Activated T-helper 1 cell treated with anti-CD3 and anti-CD28 coated beads, Interleukin-2, amount 50 U/mL, for 16 hours (primary cell): ENCODE measurements at regions not wholly inside any gene's neighbourhood (a gene's known extent, or its start where the extent isn't known, plus 50 kb on each side); places are given as distances from the start of the nearest gene placed in this dataset.
"Not testable (repeated sequence)": the region's sequence is repeated elsewhere in the genome, so short reads cannot be mapped to it uniquely, and the experiment has no call there.

Experiments
- DNase-seq, 2 donors: peaks; one replicate each; pipeline ENCODE4 v3.0.0-alpha.2; 2020; ENCODE audit warnings: low read depth in 1 of 2, low spot score in 1 of 2

DNA sequence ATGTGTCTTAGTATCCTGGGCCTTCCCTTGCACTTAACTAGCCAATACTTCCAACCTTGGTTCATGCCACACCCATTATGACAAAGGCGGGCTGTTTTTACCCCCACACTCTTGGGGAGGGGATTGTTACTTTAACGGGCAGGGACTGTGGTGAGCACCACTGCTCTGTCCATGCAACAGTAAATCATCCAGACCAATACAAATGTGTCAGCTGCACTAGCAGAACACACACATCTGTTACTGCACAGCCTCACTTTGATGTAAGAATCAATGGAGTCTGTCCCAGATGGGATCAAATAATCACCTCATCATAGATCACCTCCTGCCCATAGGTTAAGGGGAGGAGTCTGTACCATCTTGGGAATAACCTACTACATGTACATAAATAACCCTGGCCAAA is 58.1 kb downstream of the NPAP1 start:
- no peak for DNase-seq

DNA sequence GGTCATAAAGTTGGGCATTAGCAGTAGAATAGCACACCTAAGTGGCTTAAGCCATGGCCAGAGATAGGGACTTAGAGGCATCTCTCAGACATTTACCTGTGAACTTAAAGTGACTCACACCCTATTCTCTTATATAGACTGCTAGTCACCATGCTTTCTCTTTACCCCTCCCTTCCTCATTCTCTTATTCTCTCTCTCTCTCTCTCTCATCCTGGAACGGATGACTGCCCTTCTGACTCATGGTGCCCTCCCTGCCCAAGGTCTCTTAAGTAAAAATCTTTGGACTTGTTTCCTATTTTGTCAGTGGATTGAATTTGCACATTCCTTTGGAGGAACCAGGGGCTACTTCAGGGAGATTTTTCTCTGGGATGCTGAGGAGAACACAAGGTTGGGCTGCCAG is 58.8 kb downstream of the NPAP1 start:
- DNase-seq, result no peak

DNA sequence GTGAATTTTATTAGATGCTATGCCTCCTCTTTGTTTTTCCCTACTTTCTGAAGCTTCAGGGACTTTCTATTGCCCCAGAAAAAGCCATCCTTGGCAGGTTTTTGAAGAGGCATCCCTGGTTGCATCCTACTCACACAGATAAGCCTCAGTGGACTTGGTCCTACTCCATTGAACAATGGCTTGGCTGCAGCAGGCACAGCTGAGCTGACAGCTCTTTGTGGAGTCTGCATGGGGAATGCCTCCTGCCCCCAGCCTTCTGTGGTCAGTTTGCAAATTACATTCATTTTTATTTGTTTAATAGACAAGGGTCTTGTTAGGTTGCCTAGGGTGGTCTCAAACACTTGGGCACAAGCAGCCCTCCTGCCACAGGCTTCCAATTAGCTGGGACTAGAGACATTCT is 69.7 kb downstream of the NPAP1 start:
- no peak for DNase-seq

DNA sequence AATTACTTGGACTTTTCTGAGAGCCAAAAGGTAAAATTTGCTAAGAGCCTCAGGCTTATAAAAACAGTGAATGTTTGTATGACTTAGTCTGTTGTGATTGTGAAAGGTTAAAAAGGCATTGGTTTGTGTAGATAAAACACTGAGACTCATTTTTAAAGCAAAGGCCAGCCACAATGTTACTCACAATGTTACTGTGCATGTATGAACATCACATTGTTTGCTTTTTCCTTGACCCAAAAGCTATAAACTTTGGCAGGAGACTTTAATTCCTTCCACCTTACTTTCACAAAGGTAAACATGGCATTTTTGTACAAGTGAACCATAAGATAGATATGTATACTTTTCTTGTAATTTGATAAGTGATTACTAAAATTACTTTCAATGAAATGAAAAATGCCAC is 70.5 kb downstream of the NPAP1 start:
- DNase-seq, result no peak

DNA sequence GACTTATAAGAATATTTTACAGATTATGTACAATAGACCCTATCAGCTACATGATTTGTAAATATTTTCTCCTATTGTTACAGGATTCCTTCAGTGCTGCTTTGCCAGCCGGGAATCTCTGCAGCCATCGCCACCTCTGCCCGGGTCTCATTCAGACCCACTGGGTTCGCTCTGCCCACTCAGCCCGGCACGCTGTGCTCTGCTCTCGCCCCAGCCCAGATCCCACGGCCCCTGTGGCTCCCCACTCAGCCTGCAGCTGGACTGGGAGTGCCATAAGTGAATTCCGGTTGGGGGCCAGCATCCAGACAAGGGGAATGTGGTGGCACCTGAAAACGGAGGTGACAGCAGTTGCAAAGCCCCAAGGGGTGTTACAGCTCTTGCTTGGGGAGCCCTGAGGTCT is 71.8 kb downstream of the NPAP1 start:
- DNase-seq, result no peak

DNA sequence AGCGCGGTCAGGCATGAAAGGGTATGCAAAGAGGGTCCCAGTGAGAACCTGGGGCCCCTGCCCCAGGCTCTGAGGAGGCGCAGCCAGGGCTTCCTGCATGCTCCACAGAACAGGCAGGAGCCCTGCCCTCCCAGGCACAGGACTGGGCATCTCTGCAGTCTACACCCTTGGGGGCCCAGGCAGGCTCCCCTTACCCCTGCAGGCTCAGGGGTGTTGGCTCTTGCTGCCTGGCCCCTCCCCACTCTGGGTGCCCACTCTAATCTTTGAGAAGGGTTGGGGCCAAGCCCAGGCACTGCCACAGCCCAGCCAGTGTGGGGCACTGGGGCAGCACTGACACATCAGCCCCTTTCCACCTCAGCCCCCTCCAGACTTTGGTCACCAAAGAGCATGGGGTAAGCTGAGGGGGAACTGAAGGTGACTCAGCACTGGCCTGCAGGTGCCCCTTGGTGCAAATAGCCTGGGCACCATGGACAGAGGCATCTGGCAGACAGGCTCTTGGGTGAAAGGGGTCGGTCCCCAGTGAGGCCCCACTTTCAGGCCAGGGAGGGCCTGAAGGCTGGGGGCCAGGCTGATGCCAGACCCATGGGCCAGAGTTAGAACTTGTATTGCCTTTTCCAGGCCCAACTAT is 73.4 kb downstream of the NPAP1 start:
- DNase-seq, result no peak

DNA sequence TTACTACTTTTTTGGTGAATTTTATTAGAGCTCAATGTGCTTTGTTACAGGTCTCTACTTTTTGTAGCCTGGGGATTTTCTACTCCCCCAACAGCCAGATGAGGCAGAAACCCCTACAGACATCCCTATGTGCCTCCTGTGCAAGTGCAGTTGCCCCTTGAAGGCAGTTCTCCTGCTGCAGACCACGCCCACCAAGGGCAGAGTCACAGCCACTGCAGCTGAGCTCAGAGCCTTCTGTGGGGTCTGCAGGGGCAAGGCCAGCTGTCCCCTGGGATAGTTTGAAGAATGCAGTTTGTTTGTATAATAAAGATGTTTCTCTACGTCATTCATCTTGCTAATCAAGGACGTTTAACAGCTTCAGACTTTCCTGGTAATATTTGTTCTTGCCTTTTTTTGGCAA is 76.8 kb downstream of the NPAP1 start:
- no peak for DNase-seq

DNA sequence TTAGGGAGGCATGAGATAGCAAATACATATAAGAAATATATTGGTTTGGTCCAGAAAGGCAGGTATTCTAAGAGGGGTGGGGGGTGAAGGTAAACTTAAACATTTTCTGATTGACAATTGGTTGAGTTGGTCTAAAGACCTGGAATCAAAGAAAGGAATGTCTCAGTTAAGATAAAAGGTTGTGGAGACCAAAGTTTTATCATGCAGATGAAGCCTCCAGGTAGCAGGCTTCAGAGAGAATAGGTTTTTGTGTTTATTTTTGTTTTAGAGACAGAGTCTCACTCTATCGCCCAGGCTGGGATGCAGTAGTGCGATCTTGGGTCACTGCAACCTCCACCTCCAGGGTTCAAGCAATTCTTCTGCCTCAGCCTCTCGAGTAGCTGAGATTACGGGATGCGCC is 80.5 kb downstream of the NPAP1 start:
- no peak for DNase-seq

DNA sequence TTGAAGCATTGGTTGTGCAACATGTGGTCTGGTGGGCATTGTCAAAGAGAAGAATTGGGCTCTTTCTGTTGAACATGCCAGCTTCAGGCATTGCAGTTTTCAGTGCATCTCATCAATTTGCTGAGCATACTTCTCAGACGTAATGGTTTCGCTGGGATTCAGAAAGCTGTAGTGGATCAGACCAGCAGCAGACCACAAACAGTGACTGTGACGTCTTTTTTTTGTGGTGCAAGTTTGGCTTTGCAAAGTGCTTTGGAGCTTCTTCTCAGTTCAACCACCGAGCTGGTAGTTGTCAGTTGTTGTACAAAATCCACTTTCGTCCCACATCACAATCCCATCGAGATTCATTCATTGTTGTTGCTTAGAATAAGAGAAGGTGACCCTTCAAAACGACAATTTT is 84.5 kb downstream of the NPAP1 start:
- no peak for DNase-seq

DNA sequence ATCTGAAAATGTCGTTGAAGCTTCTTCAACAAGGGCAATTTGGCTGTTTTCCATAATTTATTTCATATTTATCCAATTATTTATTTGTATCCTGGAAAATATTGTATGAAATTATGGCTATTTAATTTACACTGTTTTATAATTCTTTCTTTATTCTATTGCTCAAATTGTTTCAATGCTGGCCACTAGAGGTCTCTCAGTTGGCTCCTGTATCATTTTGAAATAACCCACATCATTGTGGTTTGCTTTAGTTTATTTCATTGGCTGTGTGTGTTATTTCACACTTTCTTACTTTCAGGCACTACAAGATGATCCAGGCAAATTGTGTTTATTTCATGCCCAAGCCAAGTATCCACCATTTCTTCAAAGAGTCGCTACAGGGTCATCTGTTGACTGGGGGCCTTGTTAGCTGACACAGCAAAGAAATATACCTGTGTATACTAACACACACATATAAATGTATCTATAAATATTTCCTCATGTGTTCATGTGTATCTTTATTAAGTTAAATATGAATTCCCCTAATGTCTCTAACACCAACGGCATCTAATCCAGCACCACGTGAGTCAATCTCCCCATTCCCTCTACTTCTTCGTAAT is 86.2 kb downstream of the NPAP1 start:
- no peak for DNase-seq

DNA sequence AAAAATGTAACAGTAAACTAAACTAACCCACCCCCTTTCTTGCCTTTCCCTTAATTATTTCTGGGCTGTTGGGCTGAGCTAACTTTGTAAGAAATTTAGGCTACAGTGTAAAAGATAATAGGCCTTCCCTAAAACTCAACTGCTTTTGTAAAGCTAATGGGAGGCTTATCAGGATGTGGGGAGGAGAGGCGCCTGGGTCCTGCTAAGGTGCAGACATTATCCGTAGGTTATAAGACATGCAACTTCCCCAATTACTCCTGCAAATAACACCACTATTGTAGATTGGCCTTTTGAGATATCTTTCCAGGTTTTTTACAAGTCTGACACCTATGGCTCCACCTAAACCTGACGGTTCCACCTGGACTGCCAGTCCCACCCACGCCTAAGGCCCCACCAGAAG is 88.3 kb downstream of the NPAP1 start:
- DNase-seq, result no peak

DNA sequence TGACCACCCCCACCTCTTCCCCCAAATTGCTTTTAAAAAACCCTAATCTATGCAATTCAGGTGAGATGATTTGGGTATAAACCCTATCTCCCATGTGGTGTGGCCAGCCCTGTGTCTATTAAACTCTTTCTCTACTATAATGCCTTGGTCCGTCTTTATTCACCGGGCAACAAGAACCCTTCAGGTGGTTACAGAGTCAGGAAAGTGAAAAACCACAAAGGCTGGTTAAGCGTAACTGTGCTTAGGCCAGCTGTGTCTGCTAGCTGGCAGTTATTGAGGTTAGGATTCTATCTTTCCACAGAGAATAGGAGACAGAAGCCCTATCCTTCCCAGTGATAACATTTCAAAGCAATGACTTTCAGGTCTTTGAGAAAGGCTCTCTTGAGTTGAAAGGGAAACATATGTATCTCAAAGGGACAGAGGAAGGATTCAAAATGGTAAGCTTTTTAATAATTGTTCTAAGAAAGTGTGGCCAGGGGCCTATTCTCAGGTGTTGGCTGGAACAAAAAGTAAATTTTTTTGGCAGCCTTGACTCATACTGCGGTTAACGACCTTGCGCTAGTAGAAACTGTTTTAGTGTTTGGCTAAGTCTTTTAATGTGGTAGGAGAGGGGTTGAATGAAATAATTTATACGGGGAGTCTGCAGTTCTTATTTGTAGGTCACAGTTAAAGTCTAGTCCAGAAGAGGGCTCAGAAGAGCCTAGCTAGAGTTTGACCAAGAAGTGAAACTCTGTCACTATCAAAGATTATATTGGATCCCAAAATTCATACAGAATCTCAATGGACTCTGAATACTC is 89.0 kb downstream of the NPAP1 start:
- DNase-seq, result no peak

DNA sequence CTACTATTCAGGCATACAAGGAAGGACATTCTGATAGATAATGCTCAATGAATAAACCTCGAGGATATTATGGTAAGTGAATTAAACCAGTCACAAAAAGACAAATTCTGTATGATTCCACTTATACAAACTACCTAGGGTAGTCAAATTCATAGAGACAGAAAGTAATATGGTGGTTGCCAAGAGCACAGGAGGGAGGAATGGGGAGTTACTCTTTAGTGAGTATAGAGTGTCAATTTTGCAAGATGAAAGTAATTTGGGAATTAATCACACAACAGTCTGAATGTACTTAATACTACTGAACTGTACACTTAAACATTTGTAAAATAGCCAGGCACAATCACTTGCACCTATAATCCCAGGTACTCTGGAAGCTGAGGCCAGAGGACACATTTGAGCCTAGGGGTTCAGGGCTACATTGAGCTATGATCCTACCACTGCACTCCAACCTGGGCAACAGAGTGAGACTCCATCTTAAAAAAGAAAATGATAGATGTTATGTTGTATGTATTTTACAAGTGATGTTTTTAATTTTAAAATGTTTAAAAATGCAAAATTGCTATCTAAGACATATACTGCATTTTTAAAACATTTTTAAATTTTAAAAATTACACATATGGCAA is 91.0 kb downstream of the NPAP1 start:
- DNase-seq, result no peak

DNA sequence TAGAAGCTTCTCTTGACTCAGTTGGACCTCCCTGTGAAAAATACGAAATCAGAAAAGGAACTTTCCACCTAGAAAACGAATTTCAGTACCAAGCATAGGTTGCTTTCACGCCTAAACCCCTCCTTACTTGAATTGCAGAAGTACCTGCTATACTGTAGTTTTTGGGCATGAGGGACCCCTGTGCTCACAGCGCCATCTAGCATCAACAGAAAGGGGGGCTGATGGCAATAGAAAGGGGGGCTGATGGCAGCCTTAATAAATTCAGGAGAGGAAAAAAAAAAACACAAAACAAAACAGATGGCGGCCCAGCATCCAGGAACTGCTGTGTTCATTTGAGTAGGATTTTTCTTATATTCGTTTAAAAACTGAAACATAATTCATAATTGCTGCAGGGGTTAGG is 96.7 kb downstream of the NPAP1 start:
- DNase-seq, result no peak

DNA sequence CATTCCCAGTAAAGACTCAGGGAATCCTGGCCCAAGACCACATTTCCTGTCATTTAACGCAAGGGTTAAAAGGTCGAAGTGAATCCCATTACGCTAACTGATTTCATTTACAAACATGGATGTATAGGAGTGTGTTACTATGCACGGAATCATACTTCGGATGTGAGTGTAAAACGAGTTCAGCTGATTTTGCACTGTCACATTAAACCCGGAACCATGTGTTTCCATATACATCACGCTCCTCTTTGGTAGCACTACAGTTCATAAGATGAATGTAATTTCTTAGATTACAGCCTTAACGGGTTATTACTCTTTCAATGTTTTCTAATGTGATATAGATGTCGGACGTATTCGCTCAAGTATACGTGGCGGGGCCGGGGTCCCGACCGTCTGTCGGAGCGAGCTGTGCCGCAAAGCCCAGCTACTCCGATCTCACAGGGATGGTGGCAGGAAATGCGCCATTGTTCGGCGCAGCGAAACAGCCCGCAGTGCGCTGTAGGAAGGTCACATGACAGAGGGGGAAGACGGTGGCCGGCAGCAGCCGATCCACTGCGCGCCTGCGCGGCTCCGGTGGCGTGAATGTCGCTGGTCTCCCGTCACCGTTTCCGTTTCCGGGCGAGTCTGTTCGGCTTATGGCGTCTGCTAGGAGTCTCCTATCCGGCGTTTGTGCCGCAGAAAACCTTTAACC is 97.3 kb downstream of the NPAP1 start:
- DNase-seq, result peak in 1 of 2 donors; percentile 28

DNA sequence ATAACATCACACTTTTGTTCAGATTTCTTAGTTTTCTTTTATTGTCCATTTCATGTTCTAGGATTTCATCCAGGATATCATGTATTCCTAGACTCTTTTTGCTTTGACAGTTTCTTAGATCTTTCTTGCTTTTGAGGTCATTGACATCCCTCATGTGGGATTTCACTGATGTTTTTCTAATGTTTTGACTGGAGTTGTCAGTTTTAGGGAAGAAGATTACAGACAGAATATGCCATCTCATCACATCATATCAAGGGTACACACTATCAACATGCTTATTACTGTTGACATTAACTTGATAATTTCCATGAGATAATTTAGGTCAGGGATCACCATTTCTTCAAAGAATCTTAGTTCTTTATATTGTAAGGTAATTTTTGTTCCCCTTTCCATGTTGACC is 101.7 kb downstream of the NPAP1 start:
- no peak for DNase-seq

DNA sequence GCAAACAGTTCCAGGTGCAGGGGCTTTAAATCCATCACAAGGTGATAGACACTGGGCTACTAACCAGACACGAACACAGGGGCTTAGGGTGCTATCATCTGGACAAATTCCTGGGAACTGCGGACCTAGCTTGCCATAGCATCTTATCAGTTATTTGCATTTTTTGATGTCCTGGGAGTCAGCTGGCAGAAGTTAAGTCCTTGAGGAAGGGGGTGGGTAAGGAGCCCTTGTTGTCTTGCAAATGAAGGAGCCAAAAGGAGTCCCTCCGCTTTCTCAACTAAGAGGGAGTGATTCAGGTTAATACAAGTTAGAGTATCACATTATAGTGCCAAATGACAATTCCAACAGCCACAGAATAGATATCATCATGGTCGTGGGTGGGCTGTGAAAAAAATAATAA is 108.9 kb downstream of the NPAP1 start:
- no peak for DNase-seq

DNA sequence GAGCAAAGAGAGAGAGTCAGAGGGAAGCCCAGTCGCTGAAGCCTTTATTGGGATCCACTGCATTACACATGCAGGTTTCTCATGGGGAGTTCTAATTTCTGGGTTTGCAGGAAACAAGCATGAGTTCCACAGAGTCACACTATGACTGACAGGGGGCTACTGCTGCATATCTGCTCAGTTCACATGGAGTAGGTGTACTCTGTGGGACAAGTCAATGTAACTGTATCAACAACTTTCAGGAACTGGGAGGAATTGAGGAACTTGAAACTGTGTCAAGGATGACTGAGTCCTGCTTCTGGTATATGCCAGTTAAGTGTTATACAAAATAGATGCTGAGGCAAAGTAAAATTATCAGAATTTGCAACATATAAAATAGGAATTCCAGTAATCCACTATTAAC is 110.8 kb downstream of the NPAP1 start:
- DNase-seq, result no peak

DNA sequence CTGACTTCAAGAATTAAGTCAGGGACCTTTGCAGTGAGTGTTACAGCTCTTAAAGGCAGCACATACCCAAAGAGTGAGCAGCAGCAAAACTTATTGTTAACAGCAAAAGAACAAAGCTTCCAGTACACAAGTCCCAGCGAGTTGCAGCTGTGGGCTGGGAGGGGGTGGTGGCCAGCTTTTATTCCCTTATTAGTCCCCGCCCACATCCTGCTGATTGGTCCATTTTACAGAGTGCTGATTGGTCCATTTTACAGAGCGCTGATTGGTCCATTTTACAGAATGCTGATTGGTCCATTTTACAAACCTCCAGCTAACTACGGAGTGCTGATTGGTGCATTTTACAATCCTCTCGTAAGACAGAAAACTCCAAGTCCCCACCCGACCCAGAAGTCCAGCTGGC is 127.0 kb downstream of the NPAP1 start:
- DNase-seq, result not testable (repeated sequence)

DNA sequence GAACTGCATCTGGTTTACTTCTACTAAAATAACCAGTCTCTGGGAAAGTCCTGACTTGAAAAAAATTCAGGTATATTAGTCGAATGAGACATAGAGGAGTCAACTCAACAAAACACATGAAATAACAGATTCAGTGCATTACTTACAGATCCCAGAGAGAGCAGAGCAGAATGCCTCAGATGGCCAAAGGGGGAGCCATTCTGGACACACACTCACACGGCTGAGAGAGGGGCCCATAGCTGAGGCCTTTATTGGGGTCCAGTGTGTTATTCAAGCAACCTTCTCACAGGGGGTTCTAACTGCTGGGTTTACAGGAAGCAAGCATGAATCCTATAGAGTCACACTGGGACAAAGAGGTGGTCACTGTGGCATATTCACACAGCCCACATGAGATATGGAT is 135.1 kb upstream of the SNRPN start:
- no peak for DNase-seq

DNA sequence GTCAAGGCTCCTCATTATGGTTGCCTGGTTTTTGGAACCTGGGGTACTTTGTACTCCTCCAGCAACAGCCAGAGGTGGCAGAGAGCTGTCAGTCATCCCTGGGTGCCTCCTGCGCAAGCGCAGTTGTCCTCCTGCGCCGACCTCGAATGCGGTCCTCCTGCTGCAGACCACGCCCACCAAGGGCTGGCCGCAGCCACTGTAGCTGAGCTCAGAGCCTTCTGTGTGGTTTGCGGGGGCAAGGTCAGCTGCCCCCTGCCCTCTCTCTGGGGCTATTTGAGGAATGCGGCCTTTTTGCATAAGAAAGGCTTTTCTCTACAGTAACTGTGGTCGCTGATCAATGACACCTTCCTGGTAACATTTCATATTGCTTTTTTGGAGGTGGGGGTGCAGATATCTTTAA is 131.3 kb upstream of the SNRPN start:
- no peak for DNase-seq

DNA sequence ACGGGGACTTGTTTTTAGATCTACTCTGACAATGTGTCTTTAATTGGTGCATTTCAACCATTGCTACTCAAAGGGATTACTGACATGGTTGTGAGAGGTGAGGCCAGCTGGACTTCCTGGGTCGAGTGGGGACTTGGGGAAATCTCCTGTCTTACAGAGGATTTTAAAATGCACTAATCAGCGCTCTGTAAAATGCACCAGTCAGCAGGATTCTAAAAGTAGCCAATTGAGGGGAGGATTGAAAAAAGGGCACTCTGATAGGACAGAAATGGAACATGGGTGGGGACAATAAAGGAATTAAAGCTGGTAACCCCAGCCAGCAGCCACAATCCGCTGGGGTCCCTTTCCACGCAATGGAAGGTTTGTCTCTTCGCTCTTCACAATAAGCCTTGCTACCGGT is 122.5 kb upstream of the SNRPN start:
- no peak for DNase-seq
